CD4-positive, alpha-beta T cell treated with Interleukin-17A for 4 hours (primary cell): ENCODE measurements at regions not wholly inside any gene's neighbourhood (a gene's known extent, or its start where the extent isn't known, plus 50 kb on each side); places are given as distances from the start of the nearest gene placed in this dataset.
A peak's percentile ranks its signal among the peaks of the same experiment; 100 is the strongest.
"Not testable (repeated sequence)": the region's sequence is repeated elsewhere in the genome, so short reads cannot be mapped to it uniquely, and the experiment has no call there.

Experiments used
- DNase-seq: peaks from one replicate; pipeline ENCODE4 v3.0.0-alpha.2; 2020; ENCODE audit warnings: mixed read lengths

DNA sequence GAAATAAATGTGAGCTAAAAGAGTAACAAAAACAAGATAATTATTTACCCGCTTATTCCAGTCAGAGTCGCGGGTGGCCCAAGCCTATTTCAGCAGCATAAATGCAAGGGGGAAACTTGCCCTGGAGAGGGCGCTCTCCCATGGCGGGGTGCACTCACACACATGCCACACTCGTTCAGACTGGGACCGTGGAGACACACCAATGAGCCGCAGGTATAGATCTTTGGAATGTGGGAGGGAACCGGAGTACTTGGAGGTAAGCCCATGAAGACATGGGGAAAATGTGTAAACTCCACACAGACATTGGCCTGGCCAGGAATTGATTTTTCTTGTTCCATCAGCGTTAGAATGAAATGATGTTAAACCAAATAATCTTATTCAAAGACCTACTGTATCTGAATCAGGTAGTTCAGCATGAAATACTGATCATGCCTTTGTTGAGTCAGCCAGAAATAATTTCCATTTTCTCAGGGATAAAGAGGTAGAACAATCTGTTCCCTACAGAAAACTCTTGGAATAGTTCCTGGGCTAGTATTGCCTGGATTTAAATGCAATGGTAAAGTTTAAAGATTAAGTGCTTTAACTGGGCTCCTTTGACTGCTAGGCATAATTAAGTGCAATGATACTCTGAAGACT is 191.5 kb downstream of the MCHR2 start:
- no peak for DNase-seq

DNA sequence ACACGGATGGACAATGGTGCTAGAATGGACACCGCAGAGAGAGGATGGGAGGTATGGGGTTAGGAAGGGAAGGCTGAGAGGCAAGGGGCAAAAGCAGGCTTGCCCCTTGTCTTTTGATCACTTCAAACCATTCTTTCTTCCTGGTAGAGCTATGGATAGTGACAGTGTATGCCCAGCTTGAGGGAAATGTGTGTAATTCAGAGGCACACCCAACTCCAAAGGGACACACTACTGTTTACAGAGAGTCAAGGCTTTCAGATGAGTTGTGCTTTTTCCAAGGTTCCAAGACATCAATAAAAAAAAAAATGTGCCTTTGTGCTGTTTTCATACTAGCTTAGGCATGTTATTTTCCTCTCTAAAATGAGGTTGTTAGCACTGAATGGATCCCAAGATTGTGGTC is 185.0 kb downstream of the MCHR2 start:
- DNase-seq, result no peak

DNA sequence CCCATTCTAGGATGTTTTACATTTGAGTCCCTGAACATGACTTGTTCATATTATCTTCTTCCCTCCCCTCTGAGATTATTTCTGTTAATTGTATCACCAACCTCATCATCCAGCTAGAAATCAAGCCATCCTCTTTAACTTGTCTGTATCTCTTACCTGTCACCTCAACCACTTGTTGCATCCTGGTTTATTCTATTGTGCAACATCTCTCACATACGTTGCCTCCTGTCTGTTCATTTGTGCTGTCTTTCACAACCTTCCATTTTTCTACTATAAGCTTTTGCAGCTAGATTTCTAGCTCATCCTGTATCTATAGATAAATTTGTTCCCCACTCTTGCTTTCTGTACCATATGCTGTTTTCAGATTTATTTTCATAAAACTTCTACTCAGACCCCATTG is 183.7 kb downstream of the MCHR2 start:
- DNase-seq, result no peak

DNA sequence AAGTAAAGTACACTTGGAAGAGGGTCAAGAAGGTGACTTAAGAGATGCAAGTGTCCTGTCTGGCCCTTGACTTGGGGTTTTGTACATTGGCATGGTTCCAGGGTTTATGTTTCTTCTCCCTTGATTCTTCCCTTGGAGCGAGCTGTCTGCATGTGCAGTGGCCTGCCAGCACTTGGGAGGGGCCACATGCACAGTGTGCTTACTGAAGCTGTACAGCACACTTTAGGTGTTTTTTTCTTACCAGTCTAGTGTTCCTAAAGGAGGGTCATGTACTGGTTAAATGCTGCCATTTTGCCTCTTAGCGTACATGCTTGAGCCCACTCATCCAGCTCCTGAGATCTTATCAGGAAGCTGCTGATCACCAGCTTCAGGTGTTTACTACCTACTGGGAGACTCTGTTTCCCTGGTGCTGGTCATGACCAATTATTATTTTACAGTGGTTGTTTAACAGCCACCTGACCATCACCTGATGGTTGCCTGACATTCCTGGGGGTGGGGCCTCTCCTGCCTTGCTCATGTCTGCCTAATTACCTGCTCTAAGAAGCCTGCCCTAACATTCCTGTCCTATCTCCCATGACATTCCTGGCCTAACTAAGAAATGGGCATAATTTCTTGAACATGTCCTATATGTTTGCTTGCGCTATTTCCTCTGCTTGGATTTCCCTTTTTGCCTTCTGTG is 182.9 kb downstream of the MCHR2 start:
- no peak for DNase-seq

DNA sequence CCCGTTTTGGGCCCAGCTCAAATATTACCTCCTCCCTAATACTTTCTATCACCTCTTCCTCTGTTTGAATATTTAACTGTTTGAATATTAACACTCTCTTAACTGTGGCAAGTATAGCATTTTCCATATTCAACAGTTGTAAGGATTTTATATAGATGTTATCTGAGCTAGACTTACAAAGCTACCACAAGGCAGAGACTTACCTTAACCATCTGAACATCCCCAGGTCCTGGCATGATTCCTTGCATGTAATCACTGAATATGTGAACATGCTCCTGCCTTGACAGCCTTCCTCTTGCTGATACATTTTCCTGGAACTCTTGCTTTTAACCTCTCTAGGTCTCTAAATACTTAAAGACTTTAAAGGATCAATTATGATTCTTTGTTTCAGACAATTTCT is 182.4 kb downstream of the MCHR2 start:
- DNase-seq, result no peak

DNA sequence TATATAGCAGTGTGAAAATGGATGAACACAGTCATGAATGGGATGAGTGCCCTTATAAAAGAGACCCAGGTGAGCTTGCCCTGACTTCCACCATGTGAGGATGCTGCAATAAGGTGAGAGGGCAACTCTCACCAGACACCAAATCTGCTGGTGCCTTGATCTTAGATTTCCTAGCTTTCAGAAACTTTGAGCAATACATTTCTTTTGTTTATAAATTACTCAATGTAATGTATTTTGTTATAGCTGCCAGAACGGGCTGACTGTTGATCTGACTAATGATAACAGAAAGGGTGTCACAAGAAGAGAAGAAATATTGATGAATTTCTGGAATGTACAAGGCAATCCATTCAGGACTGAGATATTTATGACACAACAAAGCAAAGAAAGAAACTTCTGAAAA is 180.5 kb downstream of the MCHR2 start:
- no peak for DNase-seq

DNA sequence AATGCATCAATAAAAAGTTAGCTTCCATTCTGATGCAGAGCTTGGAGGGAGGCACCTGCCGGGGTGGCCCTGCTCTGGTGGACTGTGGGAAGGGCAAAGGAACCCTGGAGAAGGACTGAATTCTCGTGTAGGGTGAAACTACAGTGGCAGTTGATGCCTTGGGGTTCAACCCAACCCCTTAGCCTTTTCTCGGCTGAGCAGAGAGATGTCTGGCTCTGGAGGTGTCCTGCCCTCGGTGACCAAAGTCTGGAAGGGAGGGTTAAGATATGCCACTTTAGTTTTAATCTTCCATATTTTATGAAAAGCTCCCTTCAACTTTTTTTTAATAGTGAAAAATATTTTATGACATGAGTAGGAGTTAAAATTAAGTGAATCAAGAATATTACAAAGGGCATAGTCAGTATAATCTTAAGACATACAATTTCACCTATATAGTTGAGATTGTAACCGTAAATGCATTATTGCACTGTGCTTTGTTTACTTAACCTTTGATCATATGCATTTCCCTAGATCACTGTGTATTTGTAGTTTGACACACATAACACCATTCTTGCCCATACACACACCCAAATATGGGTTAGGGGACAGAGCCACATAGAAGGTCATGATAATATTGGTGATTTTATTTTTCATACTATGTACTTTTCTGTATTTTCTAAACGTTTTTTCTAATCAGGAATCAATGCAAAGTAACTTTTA is 179.6 kb downstream of the MCHR2 start:
- DNase-seq, result no peak

DNA sequence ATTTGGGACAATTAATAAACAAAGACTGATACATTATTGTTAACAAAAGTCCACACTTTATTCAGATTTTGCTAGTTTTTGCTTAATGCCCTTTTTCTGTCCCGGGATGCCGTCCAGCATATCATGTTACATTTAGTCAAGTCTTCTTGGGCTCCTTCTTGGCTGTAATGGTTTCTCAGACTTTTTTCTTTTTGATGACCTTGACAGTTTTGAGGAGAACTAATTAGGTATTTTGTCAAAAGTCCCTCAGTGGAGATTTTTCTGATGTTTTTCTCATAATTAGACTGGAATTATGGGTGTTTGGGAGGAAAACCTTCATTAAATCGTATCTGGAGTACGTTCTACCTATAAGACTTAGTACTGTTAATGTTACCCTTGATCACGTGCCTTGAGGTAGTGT is 177.2 kb downstream of the MCHR2 start:
- DNase-seq, result no peak

DNA sequence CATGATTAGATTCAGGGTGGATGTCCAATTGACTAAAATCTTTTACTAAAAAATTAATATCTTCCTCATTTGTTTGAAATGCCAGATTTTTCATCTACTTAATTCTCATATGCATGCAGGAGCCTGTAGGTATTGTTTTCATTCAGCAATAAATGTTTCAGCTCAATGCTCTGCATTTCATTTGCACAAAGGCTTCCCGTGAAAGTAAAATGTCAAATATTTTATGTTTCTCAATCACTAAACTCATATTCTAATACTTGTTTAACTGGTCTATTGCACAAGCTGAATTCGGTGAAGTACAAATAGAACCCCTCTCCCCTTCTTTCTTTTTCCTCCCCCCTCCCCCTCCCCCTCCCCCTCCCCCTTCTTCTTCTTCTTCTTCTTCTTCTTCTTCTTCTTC is 175.9 kb downstream of the MCHR2 start:
- no peak for DNase-seq

DNA sequence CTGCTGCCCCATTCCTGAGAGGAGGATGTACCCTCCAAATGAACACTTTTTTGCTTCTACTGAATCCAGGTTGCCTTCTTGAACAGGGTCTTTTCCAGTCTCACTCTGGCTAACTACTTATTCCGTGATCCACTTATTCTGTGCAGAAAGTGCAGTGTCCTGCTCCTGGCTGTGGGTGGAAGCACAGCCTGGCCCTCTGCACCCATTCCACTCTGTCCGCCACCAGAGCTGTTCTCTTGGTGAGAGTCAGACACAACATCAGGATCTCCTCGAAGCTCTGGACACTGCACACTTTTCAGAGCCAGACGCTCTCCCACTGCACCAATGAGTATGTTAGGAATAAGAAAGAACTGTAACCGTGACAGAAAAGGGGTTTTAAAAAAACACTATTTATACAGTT is 174.2 kb downstream of the MCHR2 start:
- no peak for DNase-seq

DNA sequence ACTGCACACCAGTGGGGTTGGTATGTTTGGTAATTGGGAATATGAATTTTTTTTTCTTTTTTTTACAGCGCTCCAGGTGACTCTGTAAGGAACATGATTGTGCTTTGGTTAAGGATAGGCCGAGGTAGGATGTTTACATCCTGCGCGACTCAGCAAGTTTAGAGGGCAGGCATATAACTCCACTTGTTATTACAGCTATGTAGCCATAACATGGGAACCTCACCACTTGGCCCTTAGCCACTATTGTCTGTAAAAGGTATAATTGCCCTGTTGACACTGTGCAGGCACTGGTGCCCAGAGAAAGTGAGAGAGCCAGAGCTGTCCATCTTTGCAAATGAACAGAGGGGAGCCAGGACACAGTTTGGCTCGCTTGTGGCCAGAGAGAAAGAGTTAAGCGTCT is 172.9 kb downstream of the MCHR2 start:
- no peak for DNase-seq

DNA sequence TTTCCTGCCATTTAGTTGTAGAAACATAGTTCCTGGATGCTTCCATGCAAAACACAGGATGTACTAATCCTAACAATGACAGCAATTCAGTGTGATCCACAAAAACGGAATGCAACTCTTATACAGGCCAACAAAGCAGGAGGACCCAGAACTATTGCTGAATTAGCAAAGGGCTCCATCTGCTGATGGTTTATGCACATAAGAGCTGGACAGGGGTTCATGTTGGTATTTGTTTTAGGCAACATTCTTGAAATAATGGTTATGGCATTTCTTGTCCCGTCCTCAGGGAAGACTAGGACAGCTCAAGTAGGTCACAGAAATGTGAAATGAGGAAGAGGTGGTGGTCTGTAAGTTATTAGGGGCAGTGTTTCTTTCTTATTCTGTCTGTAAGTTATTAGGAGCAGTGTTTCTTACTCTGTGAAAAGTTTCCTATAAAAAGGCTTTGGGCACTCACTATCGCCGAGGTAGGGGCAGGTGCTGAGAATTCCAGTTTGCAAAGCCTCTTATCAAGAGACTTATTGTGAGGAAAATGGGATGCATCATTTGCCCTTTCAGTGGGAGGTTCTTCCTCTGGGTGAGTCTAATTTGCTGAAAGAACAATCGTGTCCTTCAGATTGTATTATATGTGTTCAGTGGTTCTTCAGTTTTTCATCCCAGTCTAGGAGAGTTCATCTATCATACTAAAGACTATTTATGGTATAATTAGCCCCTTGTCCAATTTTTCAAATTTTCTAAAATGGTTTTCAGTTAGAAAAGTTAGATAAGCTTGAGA is 171.1 kb downstream of the MCHR2 start:
- peak; percentile 8 for DNase-seq

DNA sequence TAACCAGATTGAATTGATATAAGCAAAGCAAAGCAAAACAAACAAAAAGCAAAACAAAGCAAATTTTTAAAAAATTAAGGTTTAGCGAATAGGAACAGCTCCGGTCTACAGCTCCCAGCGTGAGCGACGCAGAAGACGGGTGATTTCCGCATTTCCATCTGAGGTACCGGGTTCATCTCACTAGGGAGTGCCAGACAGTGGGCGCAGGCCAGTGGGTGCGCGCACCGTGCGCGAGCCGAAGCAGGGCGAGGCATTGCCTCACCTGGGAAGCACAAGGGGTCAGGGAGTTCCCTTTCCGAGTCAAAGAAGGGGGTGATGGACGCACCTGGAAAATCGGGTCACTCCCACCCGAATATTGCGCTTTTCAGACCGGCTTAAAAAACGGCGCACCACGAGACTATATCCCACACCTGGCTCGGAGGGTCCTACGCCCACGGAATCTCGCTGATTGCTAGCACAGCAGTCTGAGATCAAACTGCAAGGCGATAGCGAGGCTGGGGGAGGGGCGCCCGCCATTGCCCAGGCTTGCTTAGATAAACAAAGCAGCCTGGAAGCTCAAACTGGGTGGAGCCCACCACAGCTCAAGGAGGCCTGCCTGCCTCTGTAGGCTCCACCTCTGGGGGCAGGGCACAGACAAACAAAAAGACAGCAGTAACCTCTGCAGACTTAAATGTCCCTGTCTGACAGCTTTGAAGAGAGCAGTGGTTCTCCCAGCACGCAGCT is 170.3 kb downstream of the MCHR2 start:
- not testable (repeated sequence) for DNase-seq

DNA sequence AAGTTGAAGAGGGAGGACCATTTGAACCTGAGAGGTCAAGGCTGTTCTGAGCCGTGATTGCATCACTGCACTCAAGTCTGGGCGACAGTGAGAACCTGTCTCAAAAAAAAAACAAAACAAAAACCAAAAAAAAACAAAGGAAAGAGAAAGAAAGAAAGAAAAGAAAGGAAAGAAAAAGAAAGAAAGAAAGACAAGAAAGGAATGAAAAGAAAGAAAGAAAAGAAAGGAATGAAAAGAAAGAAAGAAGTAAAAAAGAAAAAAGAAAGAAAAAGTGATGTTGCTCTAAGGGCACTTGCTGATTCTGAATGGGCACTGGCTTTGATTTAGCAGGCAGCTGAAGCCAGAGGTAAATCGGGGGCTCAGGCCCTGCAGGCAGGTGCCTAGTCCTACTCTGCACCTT is 161.0 kb downstream of the MCHR2 start:
- no peak for DNase-seq

DNA sequence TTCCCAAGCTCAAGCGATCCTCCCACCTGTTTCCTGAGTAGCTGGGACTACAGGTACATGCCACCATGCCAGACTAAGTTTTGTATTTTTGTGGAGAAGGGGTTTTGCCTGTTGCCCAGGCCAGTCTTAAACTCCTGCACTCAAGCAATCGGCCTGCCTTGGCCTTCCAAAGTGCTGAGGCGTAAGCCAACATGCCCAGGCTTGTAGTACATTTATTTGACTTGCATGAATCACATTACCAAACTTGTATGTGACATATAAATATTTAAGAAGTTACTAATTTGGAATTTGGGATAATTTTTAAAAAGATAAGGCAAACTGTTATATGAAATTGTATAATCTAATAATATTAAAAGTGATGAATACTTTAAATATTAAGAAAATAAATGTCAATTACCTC is 157.6 kb downstream of the MCHR2 start:
- no peak for DNase-seq

DNA sequence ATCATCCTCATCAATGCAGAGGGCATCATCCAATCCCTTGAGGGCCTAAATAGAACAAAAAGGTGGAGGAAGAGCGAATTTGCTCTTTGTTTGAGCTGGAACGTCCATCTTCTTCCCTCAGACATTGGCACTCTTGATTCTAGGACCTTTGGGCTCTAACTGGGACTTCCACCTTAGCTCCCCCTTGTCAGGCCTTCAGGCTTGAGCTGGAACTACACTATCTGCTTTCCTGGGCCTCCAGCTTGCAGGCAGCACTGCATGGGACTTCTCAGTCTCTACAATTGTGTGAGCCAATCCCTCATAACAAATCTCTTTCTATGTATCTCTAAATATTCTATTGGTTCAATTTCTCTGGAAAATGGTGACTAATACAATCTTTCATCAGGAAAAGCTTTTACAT is 155.4 kb downstream of the MCHR2 start:
- no peak for DNase-seq

DNA sequence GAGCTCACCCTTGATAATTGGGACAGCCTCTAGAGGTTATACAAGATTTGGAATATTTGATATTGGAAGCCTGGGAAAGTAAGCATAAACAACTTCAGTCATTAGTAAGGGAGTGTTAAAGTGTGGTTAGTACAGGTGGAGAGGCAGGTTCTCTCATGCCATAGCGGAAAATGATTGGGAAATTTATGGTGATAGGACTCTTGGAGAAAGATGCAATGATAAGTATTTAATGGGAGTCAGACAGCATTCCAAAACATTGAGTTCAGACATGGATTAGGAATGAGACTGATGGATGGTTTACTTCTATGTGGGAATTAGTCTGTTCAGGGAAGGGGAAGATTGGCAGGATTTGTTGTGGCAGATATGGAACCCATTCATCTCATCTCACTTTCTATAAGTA is 152.7 kb downstream of the MCHR2 start:
- no peak for DNase-seq

DNA sequence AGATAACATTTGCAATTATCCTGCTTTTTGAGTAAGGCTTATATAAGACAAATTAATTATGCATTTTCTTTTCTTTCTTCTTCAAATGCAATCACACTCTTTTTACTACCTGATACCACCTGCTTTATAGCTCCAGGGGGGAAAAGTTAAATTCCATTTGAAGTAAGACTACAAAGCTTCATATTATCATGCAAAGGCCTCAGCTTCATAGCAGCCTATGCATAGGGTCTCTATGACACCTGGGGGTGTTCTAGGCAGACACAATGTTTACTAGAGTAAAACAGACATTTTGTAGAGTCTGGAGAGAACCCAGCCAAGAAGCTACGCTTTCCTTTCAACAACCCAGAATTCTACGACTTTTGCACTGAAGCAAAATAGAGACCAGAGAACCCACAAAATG is 148.0 kb downstream of the MCHR2 start:
- DNase-seq, result no peak

DNA sequence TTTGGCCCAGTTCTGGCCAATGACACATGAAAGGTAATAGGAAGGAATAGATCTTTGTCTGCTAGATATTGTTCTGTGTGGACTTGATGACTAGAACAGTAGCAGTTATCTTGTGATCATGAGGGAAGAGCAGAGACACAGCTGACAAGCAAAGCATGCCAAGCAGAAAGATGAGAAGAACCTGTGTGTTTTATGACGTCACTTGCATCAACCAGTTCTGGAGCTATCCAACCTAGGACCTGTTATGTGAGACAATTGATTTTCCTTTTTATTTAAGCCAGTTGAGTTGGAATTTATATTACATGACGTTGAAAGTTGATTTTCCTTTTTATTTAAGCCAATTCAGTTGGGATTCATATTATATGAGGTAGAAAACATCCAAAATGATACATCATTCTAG is 143.2 kb downstream of the MCHR2 start:
- DNase-seq, result no peak

DNA sequence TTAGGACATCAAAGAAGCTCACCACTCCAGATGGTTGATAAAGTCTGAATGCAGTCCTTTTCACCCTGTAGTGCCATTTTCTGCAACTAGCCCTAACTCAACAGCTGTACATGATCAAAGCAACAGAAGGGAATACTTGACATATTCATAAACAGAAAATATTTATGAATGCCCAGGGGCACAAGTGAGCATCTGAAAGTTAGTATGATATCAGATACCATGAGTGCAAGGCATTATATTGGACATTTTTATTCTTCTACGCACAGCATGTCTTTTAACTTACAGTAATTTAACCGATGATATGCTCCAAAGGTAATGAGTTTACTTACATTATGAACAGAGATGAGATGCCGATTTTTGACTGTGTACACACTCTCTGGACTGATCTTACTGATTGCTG is 142.0 kb downstream of the MCHR2 start:
- no peak for DNase-seq

DNA sequence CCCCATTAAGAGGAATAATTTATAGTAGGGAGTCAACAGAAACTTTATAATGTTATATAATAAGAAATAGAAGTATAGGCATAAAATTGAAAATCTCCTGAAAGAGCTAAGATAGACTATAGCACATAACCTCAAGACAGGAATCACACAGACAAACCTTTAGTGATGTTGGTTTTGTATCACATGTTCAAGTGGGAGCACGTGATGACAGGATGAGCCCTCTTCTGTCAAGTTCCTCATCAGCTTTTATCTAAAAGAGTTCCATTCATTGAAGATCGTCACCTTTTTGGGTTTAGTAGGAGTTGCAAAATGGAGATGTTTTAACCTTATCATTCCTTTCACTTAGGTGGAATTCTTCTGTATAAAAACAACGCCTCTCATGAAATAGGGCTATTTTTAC is 127.0 kb downstream of the MCHR2 start:
- no peak for DNase-seq

DNA sequence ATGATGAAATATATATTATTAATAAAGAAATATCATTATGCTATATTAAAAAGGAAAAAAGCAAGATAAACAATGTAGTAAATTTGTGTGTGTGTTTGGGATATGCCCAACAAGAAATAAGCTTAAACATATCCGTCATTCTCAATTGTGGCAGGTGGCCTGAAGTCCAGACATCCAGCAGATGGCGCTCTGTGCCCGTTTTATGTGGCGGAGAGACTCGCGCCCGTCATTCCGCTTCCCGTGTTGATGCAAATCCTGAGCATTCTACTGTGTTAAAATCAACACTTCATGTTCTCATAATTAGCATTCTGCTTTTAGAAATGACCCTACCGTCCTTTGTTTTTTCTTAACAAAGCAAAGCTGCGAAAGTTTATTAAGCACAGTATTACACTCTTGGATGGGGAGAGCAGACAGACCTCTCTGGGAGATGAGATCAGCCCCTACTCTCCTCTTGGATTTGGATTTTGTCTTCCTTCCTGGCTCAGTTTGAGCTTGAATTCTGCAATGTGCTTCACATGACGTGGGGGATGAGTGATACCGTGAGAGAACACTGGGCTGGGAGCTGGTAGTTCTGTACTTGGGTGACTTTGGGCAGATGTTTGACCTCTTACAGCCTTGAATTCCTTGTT is 125.8 kb downstream of the MCHR2 start:
- DNase-seq, result peak; percentile 77
